GM23338 (cell line): ENCODE measurements at regions not wholly inside any gene's neighbourhood (a gene's known extent, or its start where the extent isn't known, plus 50 kb on each side); places are given as distances from the start of the nearest gene placed in this dataset.

Experiments used
- ATAC-seq: fragments of 200-7000 bp; cut with Tn5 transposase; 3 replicates; pipeline ENCODE4 v1.9.1; 2020
- DNase-seq: peaks from one replicate; pipeline ENCODE4 v3.0.0-alpha.2; 2015; ENCODE audit warnings: low spot score
- H2AFZ ChIP-seq: fragments of 200-600 bp; sonication (generic); 2 replicates; pipeline ENCODE4 v1.8.0; 2016; ENCODE audit warnings: antibody characterized with exemption, mild to moderate bottlenecking, moderate library complexity
- H3F3A ChIP-seq: fragments of 200-600 bp; sonication (generic); replicated peaks from 2 replicates; pipeline ENCODE4 v1.8.0; 2017; ENCODE audit warnings: antibody characterized with exemption, mixed run types, low read depth
- H3K27ac ChIP-seq: fragments of 200-600 bp; sonication (generic); 2 replicates; pipeline ENCODE4 v1.6.1; 2016; ENCODE audit warnings: low read depth
- H3K27me3 ChIP-seq: fragments of 200-600 bp; sonication (generic); 2 replicates; pipeline ENCODE4 v1.8.0; 2016; ENCODE audit warnings: mild to moderate bottlenecking, mixed run types, moderate library complexity; ENCODE audit not compliant: insufficient read depth
- H3K36me3 ChIP-seq: fragments of 200-600 bp; sonication (generic); 2 replicates; pipeline ENCODE4 v1.8.0; 2016; ENCODE audit warnings: mild to moderate bottlenecking; ENCODE audit not compliant: insufficient read depth
- H3K4me1 ChIP-seq: fragments of 200-600 bp; sonication (generic); 2 replicates; pipeline ENCODE4 v1.8.0; 2016; ENCODE audit warnings: mild to moderate bottlenecking, moderate library complexity; ENCODE audit not compliant: insufficient read depth
- H3K4me2 ChIP-seq: fragments of 200-600 bp; sonication (generic); 2 replicates; pipeline ENCODE4 v1.7.1; 2017; ENCODE audit warnings: mixed run types
- H3K4me3 ChIP-seq: fragments of 200-600 bp; sonication (generic); 2 replicates; pipeline ENCODE4 v1.6.1; 2016; ENCODE audit warnings: mixed run types
- H3K79me2 ChIP-seq: fragments of 200-600 bp; sonication (generic); replicated peaks from 2 replicates; pipeline ENCODE4 v1.8.0; 2017; ENCODE audit warnings: mild to moderate bottlenecking; ENCODE audit not compliant: insufficient read depth
- H3K9me2 ChIP-seq: fragments of 200-600 bp; sonication (generic); 2 replicates; pipeline ENCODE4 v1.8.0; 2017; ENCODE audit not compliant: insufficient read depth
- H4K20me1 ChIP-seq: fragments of 200-600 bp; sonication (generic); replicated peaks from 2 replicates; pipeline ENCODE4 v1.8.0; 2017; ENCODE audit warnings: mild to moderate bottlenecking; ENCODE audit not compliant: insufficient read depth
- H3K27ac Mint-ChIP-seq: 2 replicates; pipeline ENCODE4 v1.8.0; 2020; ENCODE audit warnings: inconsistent platforms, mild to moderate bottlenecking, moderate library complexity, mixed read lengths
- H3K27me3 Mint-ChIP-seq: 3 replicates; pipeline ENCODE4 v1.8.0; 2022; ENCODE audit warnings: low read depth, mild to moderate bottlenecking, moderate library complexity, mixed read lengths, inconsistent platforms; ENCODE audit not compliant: insufficient read depth, poor library complexity
- H3K36me3 Mint-ChIP-seq: 3 replicates; pipeline ENCODE4 v1.8.0; 2021; ENCODE audit warnings: low read depth, mild to moderate bottlenecking, inconsistent platforms, moderate library complexity, mixed read lengths
- H3K4me1 Mint-ChIP-seq: 3 replicates; pipeline ENCODE4 v1.8.0; 2020; ENCODE audit warnings: mild to moderate bottlenecking, inconsistent platforms, mixed read lengths
- H3K4me3 Mint-ChIP-seq: 3 replicates; pipeline ENCODE4 v1.8.0; 2021; ENCODE audit warnings: moderate library complexity, mild to moderate bottlenecking, inconsistent platforms, mixed read lengths
- H3K9me3 Mint-ChIP-seq: 3 replicates; pipeline ENCODE4 v1.8.0; 2020; ENCODE audit warnings: moderate library complexity, mild to moderate bottlenecking, inconsistent platforms, mixed read lengths
- CREB1 ChIP-seq: fragments of 250-450 bp; sonication (Bioruptor Pico); IDR thresholded peaks from 2 replicates; pipeline ENCODE4 v1.5.0; 2020; ENCODE audit warnings: low read depth, mild to moderate bottlenecking, moderate library complexity
- EZH2 ChIP-seq: fragments of 200-600 bp; sonication (generic); IDR thresholded peaks from one replicate; pipeline ENCODE4 v1.8.0; 2017; ENCODE audit warnings: antibody characterized with exemption, mild to moderate bottlenecking, low read depth; ENCODE audit not compliant: unreplicated experiment
- NANOG ChIP-seq: IDR thresholded peaks from 2 replicates; pipeline ENCODE4 v1.6.1; 2016; ENCODE audit warnings: antibody characterized with exemption, borderline replicate concordance
- TF ChIP-seq, protein P1 (sequence below): IDR thresholded peaks from one replicate; pipeline ENCODE4 v1.6.1; 2018; ENCODE audit warnings: antibody characterized with exemption; ENCODE audit not compliant: unreplicated experiment
- TF ChIP-seq, protein P2 (sequence below): IDR thresholded peaks from 2 replicates; pipeline ENCODE4 v1.6.1; 2016; ENCODE audit warnings: antibody characterized with exemption
- TF ChIP-seq, protein P3 (sequence below), 2 experiments: fragments of 200-600 bp in 1 of 2; sonication (generic) in 1 of 2; conservative IDR thresholded peaks; 2 replicates each; pipeline versions ENCODE4 v1.5.1 to v1.6.1; 2016 to 2017; ENCODE audit warnings: antibody characterized with exemption in 2 of 2, low read depth in 2 of 2, mild to moderate bottlenecking in 2 of 2, moderate library complexity in 1 of 2

DNA sequence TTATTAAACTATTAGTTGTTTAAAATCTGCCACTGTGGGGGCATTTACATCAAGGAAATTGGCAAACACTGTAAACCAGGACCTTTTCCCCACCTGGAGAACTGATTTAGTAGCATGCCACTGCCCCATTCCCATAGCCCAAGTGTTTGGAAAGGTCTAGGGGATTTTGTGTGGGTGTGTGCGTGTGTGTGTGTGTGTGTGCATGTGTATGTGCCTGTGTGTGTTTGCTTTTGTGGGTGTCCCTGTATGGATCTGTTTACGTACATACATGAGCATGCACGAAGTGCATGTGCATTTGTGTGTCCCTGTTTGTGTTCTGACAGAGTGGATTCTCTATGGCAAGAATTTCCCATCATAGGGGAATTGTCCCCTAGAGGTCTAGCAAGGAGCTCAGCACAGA, 62.7 kb upstream of the LMO1 start (continued):
- TF ChIP-seq, protein P1, sequence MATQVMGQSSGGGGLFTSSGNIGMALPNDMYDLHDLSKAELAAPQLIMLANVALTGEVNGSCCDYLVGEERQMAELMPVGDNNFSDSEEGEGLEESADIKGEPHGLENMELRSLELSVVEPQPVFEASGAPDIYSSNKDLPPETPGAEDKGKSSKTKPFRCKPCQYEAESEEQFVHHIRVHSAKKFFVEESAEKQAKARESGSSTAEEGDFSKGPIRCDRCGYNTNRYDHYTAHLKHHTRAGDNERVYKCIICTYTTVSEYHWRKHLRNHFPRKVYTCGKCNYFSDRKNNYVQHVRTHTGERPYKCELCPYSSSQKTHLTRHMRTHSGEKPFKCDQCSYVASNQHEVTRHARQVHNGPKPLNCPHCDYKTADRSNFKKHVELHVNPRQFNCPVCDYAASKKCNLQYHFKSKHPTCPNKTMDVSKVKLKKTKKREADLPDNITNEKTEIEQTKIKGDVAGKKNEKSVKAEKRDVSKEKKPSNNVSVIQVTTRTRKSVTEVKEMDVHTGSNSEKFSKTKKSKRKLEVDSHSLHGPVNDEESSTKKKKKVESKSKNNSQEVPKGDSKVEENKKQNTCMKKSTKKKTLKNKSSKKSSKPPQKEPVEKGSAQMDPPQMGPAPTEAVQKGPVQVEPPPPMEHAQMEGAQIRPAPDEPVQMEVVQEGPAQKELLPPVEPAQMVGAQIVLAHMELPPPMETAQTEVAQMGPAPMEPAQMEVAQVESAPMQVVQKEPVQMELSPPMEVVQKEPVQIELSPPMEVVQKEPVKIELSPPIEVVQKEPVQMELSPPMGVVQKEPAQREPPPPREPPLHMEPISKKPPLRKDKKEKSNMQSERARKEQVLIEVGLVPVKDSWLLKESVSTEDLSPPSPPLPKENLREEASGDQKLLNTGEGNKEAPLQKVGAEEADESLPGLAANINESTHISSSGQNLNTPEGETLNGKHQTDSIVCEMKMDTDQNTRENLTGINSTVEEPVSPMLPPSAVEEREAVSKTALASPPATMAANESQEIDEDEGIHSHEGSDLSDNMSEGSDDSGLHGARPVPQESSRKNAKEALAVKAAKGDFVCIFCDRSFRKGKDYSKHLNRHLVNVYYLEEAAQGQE, result no peak
- TF ChIP-seq CREB1 (CRISPR knock-in tag) (no peak), EZH2 (no peak)

DNA sequence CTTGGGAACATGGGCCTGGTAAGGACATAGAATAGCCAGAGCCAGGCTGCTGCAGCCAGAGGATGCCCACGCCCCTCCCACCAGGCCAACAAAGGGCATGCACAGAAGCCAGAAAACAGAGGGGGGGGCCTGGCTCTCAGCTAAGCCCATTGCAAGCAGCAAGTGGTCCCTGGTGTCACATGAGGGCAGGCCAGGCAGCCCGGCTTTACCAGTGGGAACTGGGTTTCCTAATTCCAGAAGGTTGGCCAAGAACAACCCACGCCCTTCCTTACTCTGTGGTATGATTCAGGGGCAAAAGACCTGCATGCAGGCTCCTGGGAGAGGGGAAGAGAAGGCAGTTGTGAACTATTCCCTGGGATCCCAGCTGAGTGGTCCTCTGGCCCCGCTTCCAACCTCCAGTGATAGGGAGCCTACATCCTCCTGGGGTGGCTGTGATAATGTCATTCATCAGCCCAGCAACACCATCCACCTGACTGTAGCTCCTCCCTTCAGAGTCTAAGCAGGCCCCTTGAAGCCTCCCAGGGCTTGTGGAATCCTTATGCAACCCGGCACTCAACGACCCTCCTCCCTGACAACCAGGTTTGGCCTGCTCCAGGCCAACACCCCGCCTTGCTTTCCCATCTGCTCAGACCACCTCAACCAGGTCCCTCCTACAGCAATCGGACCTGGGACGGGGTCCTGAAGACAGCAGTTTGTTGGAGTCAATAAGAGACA, 62.1 kb upstream of the LMO1 start:
- H3K4me3 ChIP-seq, result no peak overlapping the region
- no peaks in the 10 kb centered on the region for H3F3A ChIP-seq
- peaks cover 10% of the 10 kb centered on the region; the same call in 2 of the 3 replicates for H3K9me3 Mint-ChIP-seq
- no peaks in the 10 kb centered on the region for H3K36me3 ChIP-seq
- DNase-seq (peak; percentile 60), ATAC-seq (peak; percentile 48)
- no peaks in the 10 kb centered on the region for H4K20me1 ChIP-seq
- H3K4me2 ChIP-seq, result no peak overlapping the region
- peaks cover 11% of the 10 kb centered on the region for H3K27me3 Mint-ChIP-seq
- no peaks in the 10 kb centered on the region for H3K27me3 ChIP-seq
- H3K27ac ChIP-seq, result no peak overlapping the region
- peaks cover 30% of the 10 kb centered on the region; the same call in 1 of the 2 replicates for H3K4me1 ChIP-seq
- no peaks in the 10 kb centered on the region for H3K79me2 ChIP-seq
- no peaks in the 10 kb centered on the region for H3K36me3 Mint-ChIP-seq
- H2AFZ ChIP-seq, result no peak overlapping the region
- no peak overlapping the region; the same call in 2 of the 3 replicates for H3K4me3 Mint-ChIP-seq
- peaks cover 36% of the 10 kb centered on the region for H3K4me1 Mint-ChIP-seq
- H3K27ac Mint-ChIP-seq, result no peak overlapping the region; the same call in 1 of the 2 replicates
- no peaks in the 10 kb centered on the region for H3K9me2 ChIP-seq
- TF ChIP-seq, protein P2, sequence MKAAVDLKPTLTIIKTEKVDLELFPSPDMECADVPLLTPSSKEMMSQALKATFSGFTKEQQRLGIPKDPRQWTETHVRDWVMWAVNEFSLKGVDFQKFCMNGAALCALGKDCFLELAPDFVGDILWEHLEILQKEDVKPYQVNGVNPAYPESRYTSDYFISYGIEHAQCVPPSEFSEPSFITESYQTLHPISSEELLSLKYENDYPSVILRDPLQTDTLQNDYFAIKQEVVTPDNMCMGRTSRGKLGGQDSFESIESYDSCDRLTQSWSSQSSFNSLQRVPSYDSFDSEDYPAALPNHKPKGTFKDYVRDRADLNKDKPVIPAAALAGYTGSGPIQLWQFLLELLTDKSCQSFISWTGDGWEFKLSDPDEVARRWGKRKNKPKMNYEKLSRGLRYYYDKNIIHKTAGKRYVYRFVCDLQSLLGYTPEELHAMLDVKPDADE, result no peak
- TF ChIP-seq, protein P1, result no peak
- TF ChIP-seq NANOG, result no peak
- TF ChIP-seq, protein P3, sequence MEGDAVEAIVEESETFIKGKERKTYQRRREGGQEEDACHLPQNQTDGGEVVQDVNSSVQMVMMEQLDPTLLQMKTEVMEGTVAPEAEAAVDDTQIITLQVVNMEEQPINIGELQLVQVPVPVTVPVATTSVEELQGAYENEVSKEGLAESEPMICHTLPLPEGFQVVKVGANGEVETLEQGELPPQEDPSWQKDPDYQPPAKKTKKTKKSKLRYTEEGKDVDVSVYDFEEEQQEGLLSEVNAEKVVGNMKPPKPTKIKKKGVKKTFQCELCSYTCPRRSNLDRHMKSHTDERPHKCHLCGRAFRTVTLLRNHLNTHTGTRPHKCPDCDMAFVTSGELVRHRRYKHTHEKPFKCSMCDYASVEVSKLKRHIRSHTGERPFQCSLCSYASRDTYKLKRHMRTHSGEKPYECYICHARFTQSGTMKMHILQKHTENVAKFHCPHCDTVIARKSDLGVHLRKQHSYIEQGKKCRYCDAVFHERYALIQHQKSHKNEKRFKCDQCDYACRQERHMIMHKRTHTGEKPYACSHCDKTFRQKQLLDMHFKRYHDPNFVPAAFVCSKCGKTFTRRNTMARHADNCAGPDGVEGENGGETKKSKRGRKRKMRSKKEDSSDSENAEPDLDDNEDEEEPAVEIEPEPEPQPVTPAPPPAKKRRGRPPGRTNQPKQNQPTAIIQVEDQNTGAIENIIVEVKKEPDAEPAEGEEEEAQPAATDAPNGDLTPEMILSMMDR (conservative IDR thresholded peaks at IDR 0.05; ENCODE audit: low read depth in 2 of 2), result no peak
